H1 (cell line): ENCODE measurements at regions not wholly inside any gene's neighbourhood (a gene's known extent, or its start where the extent isn't known, plus 50 kb on each side); places are given as distances from the start of the nearest gene placed in this dataset.
"Not testable (repeated sequence)": the region's sequence is repeated elsewhere in the genome, so short reads cannot be mapped to it uniquely, and the experiment has no call there.

ENCODE experiments used
- CEBPB ChIP-seq: IDR thresholded peaks from 2 replicates; pipeline ENCODE4 v1.6.1; 2012; ENCODE audit warnings: low read depth, low read length
- CREB1 ChIP-seq: IDR thresholded peaks from 2 replicates; pipeline ENCODE4 v1.6.1; 2012; ENCODE audit warnings: inconsistent platforms
- CTCF ChIP-seq, 3 experiments: IDR thresholded peaks; 1 replicate in 2 of 3; 2 replicates in 1 of 3; pipeline versions ENCODE4 v1.5.1 to v1.6.1; 2011; ENCODE audit warnings: low read length in 3 of 3, mild to moderate bottlenecking in 3 of 3, inconsistent platforms in 2 of 3, low read depth in 1 of 3, moderate library complexity in 1 of 3; ENCODE audit not compliant: insufficient read depth in 1 of 3; ENCODE audit errors: control extremely low read depth in 1 of 3
- EZH2 ChIP-seq: fragments of 200-600 bp; sonication (generic); IDR thresholded peaks from 2 replicates; pipeline ENCODE4 v1.7.1; 2012; ENCODE audit warnings: low read depth, mild to moderate bottlenecking, moderate library complexity, low read length, inconsistent platforms; ENCODE audit not compliant: severe bottlenecking
- HDAC2 ChIP-seq, 2 experiments: fragments of 300-600 bp in 1 of 2; sonication (generic) in 1 of 2; IDR thresholded peaks; 2 replicates each; pipeline ENCODE4 v1.6.1; 2011 to 2012; ENCODE audit warnings: low read depth in 2 of 2, low read length in 2 of 2, mild to moderate bottlenecking in 2 of 2, moderate library complexity in 2 of 2, borderline replicate concordance in 1 of 2, inconsistent platforms in 1 of 2
- POLR2A ChIP-seq, 2 experiments: IDR thresholded peaks; 1 replicate in 1 of 2; 2 replicates in 1 of 2; pipeline ENCODE4 v1.6.1; 2011; ENCODE audit warnings: low read depth in 2 of 2, low read length in 2 of 2, mild to moderate bottlenecking in 2 of 2; ENCODE audit errors: control extremely low read depth in 1 of 2
- POLR2AphosphoS5 ChIP-seq: IDR thresholded peaks from 2 replicates; pipeline ENCODE4 v1.6.1; 2011; ENCODE audit warnings: low read depth, low read length
- TBP ChIP-seq: IDR thresholded peaks from 2 replicates; pipeline ENCODE4 v1.6.1; 2011; ENCODE audit warnings: low read depth, low read length, improper control_type of control experiment
- TF ChIP-seq, protein P1 (sequence below): IDR thresholded peaks from 2 replicates; pipeline ENCODE4 v1.6.1; 2012; ENCODE audit warnings: inconsistent platforms

DNA sequence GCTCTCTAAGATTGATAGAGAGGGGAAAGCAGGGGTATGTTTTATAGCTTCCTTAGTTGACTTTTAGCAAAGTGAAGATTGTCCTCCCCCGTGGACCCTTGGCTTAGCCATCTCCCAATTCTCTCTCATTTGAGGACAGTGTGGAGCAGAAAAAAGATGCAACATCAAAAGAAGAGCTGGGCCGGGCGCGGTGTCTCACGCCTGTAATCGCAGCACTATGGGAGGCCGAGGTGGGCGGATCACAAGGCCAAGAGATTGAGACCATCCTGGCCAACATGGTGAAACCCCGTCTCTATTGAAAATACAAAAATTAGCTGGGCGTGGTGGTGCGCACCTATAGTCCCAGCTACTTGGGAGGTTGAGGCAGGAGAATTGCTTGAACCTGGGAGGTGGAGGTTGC lies 187.9 kb upstream of the GATA6 start:
- not testable (repeated sequence) for TF ChIP-seq HDAC2 (IDR thresholded peaks at IDR 0.05; ENCODE audit: borderline replicate concordance in 1 of 2, low read depth in 2 of 2, low read length in 2 of 2); CTCF (IDR thresholded peaks at IDR 0.05; ENCODE audit: control extremely low read depth in 1 of 3, insufficient read depth in 1 of 3, low read depth in 1 of 3, low read length in 3 of 3); TBP; CEBPB; POLR2AphosphoS5; POLR2A (IDR thresholded peaks at IDR 0.05; ENCODE audit: control extremely low read depth in 1 of 2, low read depth in 2 of 2, low read length in 2 of 2); CREB1; EZH2
- TF ChIP-seq, protein P1, sequence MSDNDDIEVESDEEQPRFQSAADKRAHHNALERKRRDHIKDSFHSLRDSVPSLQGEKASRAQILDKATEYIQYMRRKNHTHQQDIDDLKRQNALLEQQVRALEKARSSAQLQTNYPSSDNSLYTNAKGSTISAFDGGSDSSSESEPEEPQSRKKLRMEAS = not testable (repeated sequence)
